Neural crest cell (in vitro differentiated cells): ENCODE measurements at regions not wholly inside any gene's neighbourhood (a gene's known extent, or its start where the extent isn't known, plus 50 kb on each side); places are given as distances from the start of the nearest gene placed in this dataset.

Experiments
- DNase-seq: peaks from one replicate; pipeline ENCODE4 v3.0.0; 2021; ENCODE audit warnings: low read depth, mixed read lengths, low spot score
- H3K27ac Mint-ChIP-seq: one replicate; pipeline ENCODE4 v1.8.0; 2021; ENCODE audit warnings: mild to moderate bottlenecking, mixed read lengths; ENCODE audit not compliant: unreplicated experiment
- H3K27me3 Mint-ChIP-seq: 2 replicates; pipeline ENCODE4 v1.8.0; 2021; ENCODE audit warnings: low read depth, mild to moderate bottlenecking, mixed read lengths
- H3K36me3 Mint-ChIP-seq: 2 replicates; pipeline ENCODE4 v1.8.0; 2021; ENCODE audit warnings: low read depth, mild to moderate bottlenecking, mixed read lengths
- H3K4me1 Mint-ChIP-seq: 2 replicates; pipeline ENCODE4 v1.8.0; 2021; ENCODE audit warnings: mixed read lengths
- H3K4me3 Mint-ChIP-seq: one replicate; pipeline ENCODE4 v1.8.0; 2021; ENCODE audit warnings: mild to moderate bottlenecking, mixed read lengths
- H3K9me3 Mint-ChIP-seq: 2 replicates; pipeline ENCODE4 v1.8.0; 2021; ENCODE audit warnings: mixed read lengths
- TF ChIP-seq, protein P1 (sequence below): fragments of 200-600 bp; sonication (generic); conservative IDR thresholded peaks from 2 replicates; pipeline ENCODE4 v1.5.0; 2021; ENCODE audit warnings: antibody characterized with exemption, mild to moderate bottlenecking

- no peaks in the 10 kb centered on the region for H3K27me3 Mint-ChIP-seq
- H3K9me3 Mint-ChIP-seq: peaks cover 3% of the 10 kb centered on the region
- TF ChIP-seq, protein P1, sequence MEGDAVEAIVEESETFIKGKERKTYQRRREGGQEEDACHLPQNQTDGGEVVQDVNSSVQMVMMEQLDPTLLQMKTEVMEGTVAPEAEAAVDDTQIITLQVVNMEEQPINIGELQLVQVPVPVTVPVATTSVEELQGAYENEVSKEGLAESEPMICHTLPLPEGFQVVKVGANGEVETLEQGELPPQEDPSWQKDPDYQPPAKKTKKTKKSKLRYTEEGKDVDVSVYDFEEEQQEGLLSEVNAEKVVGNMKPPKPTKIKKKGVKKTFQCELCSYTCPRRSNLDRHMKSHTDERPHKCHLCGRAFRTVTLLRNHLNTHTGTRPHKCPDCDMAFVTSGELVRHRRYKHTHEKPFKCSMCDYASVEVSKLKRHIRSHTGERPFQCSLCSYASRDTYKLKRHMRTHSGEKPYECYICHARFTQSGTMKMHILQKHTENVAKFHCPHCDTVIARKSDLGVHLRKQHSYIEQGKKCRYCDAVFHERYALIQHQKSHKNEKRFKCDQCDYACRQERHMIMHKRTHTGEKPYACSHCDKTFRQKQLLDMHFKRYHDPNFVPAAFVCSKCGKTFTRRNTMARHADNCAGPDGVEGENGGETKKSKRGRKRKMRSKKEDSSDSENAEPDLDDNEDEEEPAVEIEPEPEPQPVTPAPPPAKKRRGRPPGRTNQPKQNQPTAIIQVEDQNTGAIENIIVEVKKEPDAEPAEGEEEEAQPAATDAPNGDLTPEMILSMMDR: no peak
- H3K36me3 Mint-ChIP-seq: no peaks in the 10 kb centered on the region
- no peak overlapping the region for H3K4me3 Mint-ChIP-seq
- no peaks in the 10 kb centered on the region for H3K4me1 Mint-ChIP-seq
- H3K27ac Mint-ChIP-seq: no peak overlapping the region
- DNase-seq: no peak
Observed at GRCh38 chr10:3554121-3554522, 230.9 kb downstream of the KLF6 start.

- TF ChIP-seq, protein P1: no peak
- Mint-ChIP-seq H3K4me1 (no peaks in the 10 kb centered on the region), H3K27ac (no peak overlapping the region), H3K4me3 (no peak overlapping the region), H3K27me3 (no peaks in the 10 kb centered on the region), H3K9me3 (peaks cover 5% of the 10 kb centered on the region), H3K36me3 (no peaks in the 10 kb centered on the region)
- DNase-seq: no peak
Observed at GRCh38 chr10:3552281-3552680, 232.7 kb downstream of the KLF6 start.

- peaks cover 5% of the 10 kb centered on the region for H3K9me3 Mint-ChIP-seq
- no peaks in the 10 kb centered on the region for H3K36me3 Mint-ChIP-seq
- H3K27ac Mint-ChIP-seq: no peak overlapping the region
- H3K4me3 Mint-ChIP-seq: no peak overlapping the region
- no peak for DNase-seq
- TF ChIP-seq, protein P1: no peak
- H3K27me3 Mint-ChIP-seq: no peaks in the 10 kb centered on the region
- H3K4me1 Mint-ChIP-seq: no peaks in the 10 kb centered on the region
Observed at GRCh38 chr10:3551761-3552160, 233.2 kb downstream of the KLF6 start.

DNA sequence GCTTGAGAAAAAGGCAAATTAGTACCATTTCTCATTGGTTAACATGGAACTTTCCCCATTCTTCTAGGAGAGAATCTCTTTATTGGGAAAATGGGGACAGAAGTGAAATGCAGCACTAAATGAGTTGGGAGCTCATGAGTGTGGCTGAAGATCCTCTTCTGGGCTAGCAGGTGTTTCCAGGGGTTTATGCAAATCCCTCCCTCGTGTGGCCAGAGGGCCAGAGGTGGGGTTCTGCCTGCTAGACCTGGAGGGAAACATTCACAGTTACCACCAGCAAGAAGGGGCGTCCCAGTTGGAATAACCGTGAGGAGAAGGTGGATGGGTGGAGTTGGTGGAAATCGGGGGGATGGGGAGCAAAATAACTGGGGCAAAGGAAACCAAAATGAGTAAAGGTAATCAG lies 235.9 kb downstream of the KLF6 start:
- no peaks in the 10 kb centered on the region for H3K27me3 Mint-ChIP-seq

GRCh38 chr10:3548702-3549101 lies 236.3 kb downstream of the KLF6 start:
- H3K27me3 Mint-ChIP-seq: no peaks in the 10 kb centered on the region
- TF ChIP-seq, protein P1: no peak
- no peak for DNase-seq
- peaks cover 7% of the 10 kb centered on the region for H3K9me3 Mint-ChIP-seq
- no peak overlapping the region for H3K27ac Mint-ChIP-seq
- no peak overlapping the region for H3K4me3 Mint-ChIP-seq
- H3K4me1 Mint-ChIP-seq: no peaks in the 10 kb centered on the region
- H3K36me3 Mint-ChIP-seq: no peaks in the 10 kb centered on the region

More for the DNA sequence above, 235.9 kb downstream of the KLF6 start:
- no peak for DNase-seq
- Mint-ChIP-seq H3K4me1 (no peaks in the 10 kb centered on the region), H3K27ac (no peak overlapping the region), H3K9me3 (peaks cover 7% of the 10 kb centered on the region), H3K36me3 (no peaks in the 10 kb centered on the region), H3K4me3 (no peak overlapping the region)
- TF ChIP-seq, protein P1: no peak

DNA sequence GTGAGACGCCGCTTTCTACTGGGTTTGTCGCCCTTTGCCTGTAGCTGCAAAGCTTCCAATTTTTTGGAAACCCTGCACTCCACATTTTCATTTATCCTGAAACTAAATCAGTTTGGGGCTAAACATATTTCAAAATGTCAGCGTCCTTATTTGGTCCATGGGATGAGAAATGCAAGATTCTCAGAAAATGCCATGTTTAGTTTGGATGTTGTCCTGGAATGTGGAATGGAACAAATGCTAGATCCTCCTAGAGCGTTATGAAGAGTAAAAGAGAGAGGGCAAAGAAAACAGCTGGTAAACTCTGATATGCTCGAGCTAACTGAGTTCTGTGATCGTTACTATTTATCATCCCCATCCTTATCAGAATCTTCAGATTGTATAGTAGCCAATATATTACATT lies 236.9 kb downstream of the KLF6 start:
- Mint-ChIP-seq H3K9me3 (peaks cover 7% of the 10 kb centered on the region), H3K36me3 (no peaks in the 10 kb centered on the region), H3K27me3 (no peaks in the 10 kb centered on the region), H3K4me3 (no peak overlapping the region), H3K27ac (no peak overlapping the region), H3K4me1 (no peaks in the 10 kb centered on the region)
- no peak for DNase-seq
- TF ChIP-seq, protein P1: no peak
